HG03159 (cell line): ENCODE measurements at regions not wholly inside any gene's neighbourhood (a gene's known extent, or its start where the extent isn't known, plus 50 kb on each side); places are given as distances from the start of the nearest gene placed in this dataset.
"Not testable (repeated sequence)": the region's sequence is repeated elsewhere in the genome, so short reads cannot be mapped to it uniquely, and the experiment has no call there.

Experiments used
- ATAC-seq: cut with Tn5 transposase; IDR thresholded peaks from one replicate; pipeline ENCODE4 v1.9.1; 2021; ENCODE audit warnings: mild to moderate bottlenecking, moderate library complexity; ENCODE audit not compliant: unreplicated experiment

DNA sequence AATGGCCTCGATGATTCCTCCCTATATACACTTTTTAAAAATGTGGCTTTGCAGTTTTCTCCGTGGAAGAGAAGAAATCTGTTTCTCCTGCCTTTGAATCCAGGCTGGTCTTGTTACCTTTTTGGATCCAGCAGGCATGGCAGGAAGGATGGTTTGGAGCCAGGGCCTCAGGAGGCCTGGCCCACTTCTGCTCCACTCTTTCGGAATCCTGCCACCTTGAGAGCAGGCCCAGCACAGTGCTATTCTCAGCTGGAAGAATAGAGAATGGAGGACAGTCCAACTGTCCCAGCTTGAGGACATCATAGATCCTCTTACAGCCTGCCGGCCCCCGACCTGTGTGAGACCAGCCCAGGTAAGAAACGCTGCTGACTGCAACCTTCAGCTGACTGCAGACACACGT lies 421.5 kb downstream of the FUT8 start:
- ATAC-seq, result no peak

DNA sequence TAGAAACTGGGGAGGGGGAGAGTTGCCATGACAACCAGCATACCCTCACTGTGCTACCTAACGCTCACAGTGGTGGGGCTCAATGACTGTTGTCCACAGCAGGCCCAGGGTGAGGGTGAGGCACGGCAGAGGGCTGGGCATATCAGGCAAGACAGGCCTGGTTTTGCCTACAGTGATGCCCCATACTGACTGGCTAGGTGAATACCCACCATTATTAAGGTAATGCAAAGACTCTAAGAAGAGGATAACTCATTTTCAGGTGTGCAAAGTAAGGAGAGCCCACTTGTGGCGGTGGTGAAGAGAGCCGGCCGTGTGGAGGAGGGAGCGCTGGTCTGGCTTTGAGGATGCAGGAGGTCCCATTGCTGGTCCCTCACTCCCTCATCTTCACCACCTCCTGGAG lies 422.3 kb downstream of the FUT8 start:
- ATAC-seq, result no peak

DNA sequence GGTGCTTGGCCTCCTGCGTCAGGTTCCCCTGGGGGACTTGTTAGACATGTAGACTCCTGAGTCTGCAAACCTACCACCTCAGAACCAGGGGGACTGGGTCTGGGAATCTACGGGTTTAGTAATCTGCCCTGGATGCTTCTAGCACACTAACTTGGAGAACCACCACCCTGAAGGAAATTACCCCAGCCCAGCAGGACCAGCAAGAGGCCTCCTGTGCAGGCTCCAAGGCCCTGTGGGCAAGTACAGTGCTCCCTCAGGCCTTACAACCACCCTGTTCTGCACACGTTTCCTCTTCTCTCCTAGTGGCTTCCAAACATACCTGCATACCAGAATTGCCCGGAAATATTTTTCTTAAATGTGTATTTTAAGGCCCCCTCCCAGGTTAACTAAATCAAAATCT lies 423.0 kb downstream of the FUT8 start:
- no peak for ATAC-seq

DNA sequence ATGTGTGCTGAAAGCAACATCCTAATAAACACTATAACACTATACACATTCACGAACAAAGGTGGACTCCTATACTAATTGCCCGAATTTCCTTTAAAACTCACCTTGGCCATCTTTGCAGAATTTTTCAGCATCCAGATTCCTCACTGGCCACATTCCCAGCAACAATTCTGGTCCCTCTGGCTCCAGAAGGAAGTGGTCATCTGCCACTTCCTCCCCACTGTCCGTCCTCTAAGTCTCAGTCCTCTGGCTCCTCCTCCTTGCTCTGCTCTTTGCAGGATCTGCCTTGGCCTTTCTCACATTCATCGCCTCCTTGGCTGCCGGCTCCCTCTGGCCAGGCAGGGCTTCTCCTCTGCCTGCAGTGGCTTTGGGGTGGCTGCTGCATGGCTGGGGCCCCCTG lies 426.0 kb downstream of the FUT8 start:
- ATAC-seq, result no peak

DNA sequence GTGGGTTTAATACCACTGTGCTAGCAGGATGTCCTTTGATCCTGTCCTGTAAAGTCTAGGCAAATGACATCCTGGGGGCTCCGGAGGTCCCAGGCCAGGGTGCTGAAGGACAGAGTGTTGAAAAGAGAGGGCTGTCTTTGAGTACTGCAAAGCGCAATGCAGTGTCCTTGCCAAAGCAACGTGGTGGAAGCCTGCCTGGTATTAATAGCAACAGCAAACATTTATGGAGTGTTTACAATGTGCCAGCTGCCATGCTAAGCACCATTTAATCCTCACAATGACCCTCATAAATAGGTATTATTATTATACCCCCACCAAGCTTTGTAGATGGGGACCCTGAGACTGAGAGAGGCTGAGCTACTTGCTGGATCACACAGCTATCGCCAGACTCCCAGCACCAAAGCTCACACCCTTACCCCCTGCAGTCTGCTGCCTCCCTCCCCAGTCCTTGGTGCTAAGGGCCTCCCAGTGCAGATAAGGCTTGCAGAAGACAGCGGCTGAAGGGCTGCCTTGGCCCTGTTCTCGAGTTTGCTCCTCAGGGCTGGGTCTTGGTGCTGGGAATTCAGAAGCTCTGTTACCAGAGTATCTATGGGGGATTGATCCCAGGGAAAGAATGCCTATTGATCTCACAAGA lies 427.7 kb downstream of the FUT8 start:
- no peak for ATAC-seq

DNA sequence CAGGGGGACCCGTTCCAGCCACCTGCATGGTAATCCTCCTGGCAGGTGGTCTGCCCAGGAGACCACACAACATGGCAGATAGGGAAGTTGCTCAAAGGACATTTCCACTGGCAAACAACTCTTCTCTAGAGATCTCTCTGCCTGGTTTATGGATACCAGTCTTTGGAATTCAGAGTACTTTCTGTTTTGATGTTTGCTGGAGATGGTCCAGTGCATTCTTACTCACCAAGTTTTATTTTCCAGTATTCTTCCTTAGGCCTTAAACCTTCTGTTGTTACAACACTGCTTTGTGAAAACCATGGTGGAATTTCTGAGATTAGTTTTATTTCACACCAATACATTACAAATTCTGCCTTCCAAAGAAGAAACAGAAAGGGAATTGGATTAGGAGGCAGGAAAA lies 428.3 kb downstream of the FUT8 start:
- ATAC-seq, result no peak

DNA sequence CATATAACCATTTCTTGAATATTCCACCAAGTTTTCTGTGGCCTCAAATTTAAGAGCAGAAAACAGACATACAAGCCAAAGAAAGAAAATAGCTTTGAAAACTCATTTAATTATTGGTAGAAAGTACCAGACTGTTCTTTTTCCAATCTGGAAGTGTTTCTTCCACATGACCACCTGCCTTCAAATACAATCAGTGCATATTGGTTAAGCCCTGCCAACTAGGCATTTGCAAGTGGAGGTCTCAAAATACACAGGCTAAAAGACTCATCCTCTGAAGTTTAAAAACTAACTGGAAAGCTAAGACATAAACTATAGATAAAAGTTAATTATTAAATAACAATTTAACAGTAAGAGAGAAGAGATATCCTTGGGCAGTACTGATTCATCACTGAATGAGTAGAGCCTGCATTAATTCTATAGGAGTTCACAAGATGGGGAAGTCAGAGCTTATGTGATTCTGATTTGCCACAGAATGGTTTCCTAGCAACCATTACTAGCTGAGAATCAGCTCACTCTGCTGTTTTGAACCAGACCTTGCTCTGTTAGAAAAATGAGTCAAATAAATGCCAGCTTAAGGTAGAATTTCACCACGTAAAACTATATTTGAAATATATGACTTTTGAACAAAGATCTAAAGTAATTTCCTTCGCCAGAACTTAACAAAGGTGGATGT lies 433.8 kb downstream of the FUT8 start:
- peak; percentile 65 for ATAC-seq

DNA sequence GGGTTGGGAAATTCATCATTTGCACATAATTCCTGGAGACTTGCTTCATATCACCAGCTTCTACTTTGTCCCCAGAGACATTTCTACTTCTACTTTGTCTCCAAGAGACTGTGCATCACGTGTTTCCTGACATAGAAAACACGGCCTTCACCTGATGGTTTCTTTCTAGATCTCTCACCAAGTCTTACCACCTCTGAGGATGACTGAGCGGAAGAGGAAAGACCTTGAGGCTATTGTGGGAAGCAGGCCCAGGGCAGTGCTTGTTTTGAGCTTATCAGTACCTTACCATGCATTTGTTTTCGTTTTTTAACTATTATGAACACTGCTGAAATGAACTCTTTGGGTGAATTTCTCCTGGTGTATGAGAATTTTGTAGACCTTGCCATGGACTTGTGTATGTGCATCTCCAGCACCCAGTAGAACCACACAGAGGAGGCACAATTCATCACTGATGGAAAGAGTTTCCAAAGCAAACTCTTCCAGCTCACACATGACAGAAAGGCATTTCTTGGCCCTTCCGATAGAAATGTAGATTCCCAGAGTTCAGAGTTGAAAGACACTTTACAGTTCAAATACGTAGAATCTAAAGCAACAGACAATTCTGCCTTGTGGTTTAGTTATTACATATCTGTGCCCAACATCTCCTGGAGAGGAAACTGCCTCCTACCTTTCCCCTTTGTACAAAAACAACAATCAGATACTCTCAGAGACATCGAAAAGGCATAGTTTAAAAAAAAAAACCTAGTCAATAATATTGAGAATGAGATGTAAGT lies 434.7 kb downstream of the FUT8 start:
- ATAC-seq, result peak; percentile 86

DNA sequence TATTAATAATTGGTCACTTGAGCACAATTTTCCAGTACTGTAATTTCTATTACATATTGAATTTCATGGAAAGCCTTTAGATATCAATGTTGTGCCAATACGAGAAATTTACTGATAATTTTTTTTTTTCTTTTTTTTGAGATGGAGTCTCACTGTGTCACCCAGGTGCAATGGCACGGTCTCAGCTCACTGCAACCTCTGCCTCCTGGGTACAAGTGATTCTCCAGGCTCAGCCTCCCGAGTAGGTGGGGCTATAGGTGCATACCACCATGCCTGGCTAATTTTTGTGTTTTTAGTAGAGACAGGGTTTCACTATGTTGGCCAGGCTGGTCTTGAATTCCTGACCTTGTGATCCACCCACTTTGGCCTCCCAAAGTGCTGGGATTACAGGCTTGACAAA lies 435.4 kb downstream of the FUT8 start:
- not testable (repeated sequence) for ATAC-seq

DNA sequence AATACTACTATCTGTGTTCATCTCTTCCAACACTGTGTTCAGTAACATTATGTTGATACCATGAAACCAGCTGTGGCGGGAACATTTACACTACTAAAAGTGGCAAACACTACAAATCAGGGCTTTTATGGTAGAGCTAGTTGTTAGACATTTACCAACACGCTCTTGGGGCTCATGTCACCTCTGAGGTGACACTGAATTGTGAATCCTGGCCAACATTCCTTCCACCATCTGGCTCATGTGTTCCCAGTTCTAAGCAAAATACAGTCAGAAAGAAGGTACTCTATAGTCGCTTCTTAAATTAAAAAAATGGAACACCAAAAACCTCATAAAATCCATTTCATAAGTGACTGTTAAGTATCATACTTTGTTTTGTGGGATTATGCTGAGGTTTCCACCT lies 436.6 kb downstream of the FUT8 start:
- no peak for ATAC-seq

DNA sequence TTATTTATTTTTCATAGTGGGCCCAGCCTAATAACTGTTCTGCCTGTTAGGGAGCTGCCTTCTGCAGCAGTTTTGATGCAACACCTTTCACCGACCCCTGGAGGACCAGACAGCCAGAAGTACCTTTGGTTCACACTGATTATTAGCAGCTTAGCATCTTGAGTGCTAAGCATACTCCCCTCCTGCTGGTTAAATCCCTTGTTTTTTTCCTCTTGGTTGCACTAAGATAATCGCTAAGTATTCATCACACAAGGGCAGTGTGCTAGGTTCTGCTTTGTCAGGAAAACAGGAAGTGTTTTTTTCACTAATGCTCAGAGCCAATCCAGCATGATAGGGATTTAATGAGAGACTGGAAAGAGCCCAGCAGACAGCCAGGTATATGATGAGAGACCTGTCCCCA lies 437.0 kb downstream of the FUT8 start:
- no peak for ATAC-seq

DNA sequence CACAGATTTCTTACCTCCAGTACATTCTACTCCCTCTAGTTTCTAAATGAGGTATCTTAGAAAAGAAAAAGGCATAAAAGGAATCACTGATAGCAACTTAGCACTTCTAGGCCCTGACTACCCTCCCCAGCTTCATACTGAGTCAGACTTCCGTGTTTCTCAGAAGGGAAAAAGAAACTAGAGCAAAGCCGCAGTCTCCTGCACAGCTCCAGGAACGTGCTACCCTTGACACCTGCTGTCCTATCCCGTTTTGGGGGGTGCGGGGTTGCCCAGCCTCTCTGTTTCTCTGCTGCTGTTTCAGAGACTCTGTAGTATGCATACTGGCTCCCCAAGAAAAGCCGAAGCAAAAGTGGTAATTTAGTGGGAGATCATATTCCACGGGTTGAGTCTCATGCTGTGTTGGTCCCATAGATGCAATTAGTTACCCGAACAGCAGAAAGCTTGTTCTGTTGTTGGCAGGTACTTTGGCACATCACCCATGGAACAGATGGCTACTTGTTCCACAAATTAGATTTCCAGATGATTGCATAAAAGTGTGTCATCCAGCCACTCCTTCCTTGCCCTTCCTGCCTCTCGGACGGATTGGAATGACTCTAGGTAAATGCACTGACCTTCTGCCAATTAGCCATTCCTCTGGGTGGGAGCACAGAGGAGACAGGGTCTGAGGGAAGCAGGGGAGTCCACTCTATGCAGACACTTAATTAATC lies 438.1 kb downstream of the FUT8 start:
- ATAC-seq, result no peak

DNA sequence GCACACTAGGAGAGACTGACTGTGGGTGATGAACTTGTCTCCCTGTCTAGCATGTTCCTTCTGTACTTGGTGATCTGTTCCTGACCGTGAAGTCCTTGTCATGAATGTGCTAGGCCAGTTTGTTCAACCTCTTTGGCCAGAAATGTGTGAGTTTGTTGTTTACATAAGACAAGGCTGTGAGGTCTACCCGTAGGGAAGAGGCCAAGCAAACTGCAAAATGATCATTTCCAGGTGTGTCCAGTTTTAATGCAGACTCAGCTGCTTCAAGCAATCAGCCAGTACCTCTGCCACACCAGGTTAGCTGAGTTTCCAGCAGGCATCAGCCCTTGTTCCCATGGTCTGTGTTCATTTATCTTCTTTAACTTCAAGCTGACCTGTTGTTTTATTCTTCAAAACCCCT lies 440.2 kb downstream of the FUT8 start:
- no peak for ATAC-seq

DNA sequence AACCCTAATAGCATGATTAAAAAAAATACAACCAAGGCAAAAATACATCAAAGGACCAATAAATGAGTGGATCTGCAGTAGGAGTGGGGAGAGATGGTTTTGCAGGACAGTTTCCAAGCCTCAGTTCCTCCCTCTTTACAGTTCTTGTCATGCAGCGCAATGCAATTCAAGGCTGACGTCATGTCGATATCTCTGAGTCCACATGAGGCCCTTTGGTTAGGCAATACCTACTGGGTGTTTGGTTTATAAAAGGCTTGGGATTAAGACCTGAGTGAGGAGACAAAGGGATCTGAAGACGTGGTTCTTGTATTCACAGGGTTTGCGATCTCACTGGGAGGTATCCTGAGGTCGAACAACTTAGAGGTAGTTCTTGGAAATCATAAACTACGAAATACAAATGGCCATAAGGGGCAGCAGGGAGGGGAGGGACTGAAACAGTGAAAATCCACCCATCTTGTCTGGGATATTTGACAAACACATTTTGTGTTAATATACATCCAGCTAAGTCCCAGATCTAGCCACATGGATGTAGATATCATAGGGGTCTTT lies 441.0 kb downstream of the FUT8 start:
- ATAC-seq, result no peak

DNA sequence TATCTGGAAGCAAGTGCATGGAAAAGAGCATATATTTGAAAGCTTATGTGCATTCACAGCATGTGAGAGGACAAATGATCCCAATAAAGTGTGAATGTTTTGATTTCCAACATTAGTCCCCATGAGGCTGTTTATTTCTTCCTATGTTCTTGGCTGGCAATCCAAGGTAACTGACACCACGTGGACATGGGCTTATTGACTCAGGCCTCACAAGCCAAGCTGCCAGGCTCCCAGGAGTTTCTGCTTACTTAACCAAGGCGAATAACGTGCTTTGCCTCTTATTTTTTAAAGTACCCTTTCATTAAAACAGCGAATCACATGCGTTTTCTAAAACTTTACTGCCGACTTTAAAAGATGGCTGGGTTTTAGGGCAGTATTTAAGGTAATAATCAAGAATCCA lies 441.7 kb downstream of the FUT8 start:
- no peak for ATAC-seq

DNA sequence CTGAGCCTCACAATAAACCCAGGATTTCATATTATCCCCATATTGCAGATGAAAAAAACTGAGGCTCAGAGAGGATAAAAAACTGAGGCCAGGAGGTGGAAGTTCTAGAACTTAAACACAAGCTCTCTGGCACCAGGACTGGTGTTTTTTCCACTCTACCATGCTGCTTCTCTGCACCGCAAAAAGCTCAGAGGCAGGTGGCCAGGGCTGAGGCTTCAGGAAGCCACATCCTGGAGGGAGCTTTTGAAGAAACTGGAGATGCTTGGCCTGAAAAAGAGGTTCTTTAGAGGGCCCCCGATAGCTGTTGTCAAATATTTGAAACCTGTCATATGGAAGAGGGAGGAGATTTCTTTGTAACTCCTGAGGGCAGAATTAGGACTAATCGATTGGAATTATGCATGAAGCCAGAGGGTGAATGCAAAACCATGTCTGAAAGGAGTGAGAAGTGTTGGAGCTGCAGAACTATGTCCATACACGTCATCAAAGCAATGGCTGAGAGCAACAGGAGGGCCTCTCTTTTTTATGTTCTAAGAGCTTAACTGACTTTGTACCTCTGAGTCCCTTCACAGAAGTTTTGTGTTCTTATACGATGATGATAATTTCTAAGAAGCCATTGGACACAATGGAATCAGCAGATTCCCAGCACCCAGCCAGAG lies 448.6 kb downstream of the FUT8 start:
- ATAC-seq, result no peak

DNA sequence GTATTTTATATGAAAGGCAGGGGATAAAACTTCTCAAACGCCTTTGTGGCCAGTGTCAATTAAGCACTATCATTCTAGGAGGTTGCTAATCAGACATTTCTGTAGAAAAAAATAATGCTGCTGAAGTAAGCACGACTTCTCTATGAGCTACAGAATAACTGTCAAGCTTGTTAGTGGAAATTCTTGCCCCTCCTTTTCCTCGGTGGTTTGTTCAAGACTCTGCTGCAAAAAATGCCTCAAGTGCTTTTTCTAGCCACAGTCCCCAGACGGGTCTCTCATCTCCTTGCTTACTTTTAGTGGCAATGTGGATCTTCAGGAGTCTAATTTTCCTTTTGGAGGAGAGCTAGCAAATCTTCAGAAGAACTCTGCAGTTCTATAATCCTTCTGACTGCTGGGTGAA lies 452.0 kb downstream of the FUT8 start:
- ATAC-seq, result no peak

DNA sequence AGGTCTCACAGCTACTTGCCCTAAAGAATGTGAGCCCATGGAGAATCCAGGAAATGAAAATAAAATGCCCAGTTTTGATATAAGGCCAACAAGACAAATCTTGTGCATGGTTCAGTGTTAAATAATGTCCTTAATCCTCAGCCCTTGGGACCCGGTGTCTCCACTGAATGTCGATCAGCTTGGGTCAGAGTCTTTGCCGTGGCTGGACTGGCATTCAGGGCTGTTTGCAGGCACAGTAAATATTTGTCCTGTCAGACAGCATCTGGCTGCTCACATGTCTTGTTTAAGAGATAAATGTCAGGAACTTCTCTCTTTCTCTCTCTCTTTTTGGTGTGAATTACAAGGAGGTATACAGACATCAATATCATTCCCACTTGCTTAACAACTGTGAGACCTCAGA lies 452.5 kb downstream of the FUT8 start:
- ATAC-seq, result no peak

DNA sequence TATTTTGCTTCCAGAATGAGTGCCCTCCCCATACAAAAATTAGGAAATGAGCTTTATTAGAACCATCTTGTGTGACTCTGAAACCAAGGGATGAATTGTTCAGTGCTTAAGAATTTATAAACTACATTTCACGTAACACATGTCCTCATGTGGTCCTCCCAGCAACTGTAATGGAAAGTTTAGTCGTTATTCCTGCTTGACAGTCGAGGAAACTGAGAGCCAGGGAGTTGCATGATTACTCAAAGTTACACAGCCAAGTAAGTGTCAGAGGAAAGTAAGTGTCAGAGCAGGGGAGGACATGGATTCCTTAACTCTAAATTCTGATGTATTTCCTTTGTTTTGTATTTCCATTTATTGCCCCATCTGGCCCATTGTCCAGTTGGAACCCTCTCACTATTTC lies 453.9 kb downstream of the FUT8 start:
- ATAC-seq, result no peak

DNA sequence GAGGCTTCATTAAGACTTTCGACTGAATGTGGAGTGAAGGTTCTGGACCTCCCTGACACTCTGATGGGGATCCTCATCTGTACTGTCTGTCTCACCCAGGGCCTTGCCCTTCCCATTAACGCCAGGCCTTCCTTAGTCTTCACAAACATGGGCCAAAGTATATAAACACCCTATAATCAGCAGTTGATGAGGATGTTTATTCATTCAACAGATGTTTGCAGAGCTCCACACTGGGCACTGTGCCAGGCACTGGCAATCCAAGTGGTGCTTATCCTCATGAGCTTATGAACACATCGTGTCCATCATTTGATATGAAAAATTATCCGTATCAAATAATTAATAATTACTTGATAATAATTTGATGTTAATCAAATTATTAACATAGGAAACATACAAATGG lies 454.4 kb downstream of the FUT8 start:
- no peak for ATAC-seq

DNA sequence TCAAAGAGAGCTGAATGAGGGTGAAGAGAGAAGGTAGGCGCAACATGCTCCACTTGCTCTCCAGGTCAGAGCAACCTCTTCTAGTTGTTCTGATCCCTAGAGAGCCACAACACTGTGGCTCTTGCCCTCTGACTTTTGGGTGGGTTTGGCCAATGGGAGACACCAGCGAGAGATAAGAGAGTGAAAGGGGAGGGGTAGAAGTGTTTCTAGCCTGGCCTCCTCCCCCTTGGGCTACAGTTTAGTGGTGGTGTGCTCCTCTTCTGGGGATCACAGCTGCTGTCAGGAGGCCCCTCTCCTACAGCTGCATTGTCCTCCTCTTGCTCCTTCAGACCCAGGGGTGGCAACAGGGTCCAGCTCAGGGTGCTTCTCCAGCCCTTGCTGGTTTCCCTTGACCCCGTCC lies 454.8 kb downstream of the FUT8 start:
- no peak for ATAC-seq
